ENCODE measurements at regions not wholly inside any gene's neighbourhood (a gene's known extent, or its start where the extent isn't known, plus 50 kb on each side); places are given as distances from the start of the nearest gene placed in this dataset.

DNA sequence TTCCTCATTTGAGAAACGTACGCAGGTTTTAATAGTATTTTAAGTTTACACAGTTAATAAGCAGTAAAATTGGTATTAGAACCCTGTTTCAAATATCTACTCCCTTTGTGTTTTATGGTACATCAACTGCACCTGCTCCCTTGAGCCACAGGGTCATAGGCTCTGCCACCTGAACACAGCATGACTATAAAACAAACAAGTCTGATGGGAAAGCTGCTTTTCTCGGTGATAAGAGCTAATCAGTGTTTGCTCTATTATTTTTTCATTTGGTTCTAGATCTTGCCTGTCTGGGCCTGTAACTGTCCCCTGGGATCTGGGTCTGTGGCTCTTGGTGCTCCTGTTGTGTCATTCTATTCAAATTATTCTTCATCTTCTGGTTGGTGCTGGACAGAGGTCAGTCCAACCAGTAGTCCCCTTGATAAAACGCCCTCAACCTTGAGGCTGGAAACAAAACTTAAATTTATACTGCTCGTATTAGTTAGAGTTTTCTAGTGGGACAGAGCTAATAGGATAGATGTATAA is 314.8 kb upstream of the LRP1B start:
- DNase-seq (ENCODE audit: low read depth): no peak
- TF ChIP-seq, protein P1, sequence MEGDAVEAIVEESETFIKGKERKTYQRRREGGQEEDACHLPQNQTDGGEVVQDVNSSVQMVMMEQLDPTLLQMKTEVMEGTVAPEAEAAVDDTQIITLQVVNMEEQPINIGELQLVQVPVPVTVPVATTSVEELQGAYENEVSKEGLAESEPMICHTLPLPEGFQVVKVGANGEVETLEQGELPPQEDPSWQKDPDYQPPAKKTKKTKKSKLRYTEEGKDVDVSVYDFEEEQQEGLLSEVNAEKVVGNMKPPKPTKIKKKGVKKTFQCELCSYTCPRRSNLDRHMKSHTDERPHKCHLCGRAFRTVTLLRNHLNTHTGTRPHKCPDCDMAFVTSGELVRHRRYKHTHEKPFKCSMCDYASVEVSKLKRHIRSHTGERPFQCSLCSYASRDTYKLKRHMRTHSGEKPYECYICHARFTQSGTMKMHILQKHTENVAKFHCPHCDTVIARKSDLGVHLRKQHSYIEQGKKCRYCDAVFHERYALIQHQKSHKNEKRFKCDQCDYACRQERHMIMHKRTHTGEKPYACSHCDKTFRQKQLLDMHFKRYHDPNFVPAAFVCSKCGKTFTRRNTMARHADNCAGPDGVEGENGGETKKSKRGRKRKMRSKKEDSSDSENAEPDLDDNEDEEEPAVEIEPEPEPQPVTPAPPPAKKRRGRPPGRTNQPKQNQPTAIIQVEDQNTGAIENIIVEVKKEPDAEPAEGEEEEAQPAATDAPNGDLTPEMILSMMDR (IDR thresholded peaks at IDR 0.05; ENCODE audit: low read length, missing control alignments): no peak
- no peak overlapping the region for H3K4me3 ChIP-seq (replicated peaks; ENCODE audit: low read depth, low read length)

DNA sequence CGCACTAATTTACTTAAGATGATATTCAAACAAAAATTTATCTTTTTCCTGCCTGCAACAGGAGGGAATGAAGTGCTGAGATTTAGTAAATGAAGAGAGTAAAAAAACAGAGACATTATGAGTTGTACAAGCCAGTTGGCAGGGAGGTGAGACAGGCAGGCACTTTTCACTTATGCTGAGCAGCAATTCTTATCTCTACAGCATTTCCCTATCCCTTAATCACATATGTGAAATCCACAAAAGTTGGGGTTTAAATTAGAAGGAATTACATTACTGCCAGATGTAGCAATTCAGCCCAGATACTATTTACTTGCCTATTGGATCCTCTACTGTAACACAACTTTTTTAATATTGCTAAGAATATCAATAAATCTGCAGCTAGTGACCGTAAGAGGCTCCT is 314.2 kb upstream of the LRP1B start:
- H3K4me3 ChIP-seq (replicated peaks; ENCODE audit: low read depth, low read length): no peak overlapping the region
- TF ChIP-seq, protein P1 (IDR thresholded peaks at IDR 0.05; ENCODE audit: low read length, missing control alignments): no peak
- DNase-seq (ENCODE audit: low read depth): no peak

DNA sequence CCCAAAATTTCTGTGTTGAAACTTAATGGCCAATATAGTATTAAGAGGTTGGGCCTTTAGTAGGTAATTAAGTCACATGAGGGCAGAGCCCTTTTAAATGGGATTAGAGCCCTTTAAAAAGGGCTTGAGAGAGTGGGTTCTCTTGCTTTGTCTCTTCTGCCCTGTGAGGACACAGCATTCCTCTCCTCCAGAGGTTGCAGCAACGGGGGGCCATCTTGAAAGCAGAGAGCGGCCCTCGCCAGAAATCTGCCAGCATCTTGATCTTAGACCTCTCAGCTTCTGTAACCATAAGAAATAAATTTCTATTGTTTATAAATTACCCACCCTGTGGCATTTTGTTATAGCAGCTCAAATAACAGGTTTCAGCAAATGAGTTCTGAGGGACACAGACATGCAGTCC is 305.0 kb upstream of the LRP1B start:
- H3K4me3 ChIP-seq (replicated peaks; ENCODE audit: low read depth, low read length): no peak overlapping the region
- TF ChIP-seq, protein P1 (IDR thresholded peaks at IDR 0.05; ENCODE audit: low read length, missing control alignments): no peak
- DNase-seq (ENCODE audit: low read depth): no peak

DNA sequence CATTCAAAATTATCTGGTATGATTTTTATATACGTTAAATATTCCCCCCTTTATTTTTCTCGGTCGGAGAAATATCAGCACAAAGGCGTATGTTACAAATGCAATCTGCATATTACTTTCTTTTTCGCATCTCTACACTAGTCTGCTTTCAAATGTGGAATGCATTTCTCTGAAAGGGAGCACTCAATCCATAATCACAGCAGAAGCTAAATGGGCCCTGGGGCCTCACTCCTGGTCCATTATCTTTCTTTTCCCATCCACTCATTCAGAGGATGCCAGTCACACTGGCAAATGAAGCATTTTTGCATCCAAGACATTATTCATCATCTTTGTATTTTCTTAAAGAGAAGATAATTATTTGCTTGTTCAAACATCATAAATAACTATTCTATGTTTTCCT is 295.2 kb upstream of the LRP1B start:
- TF ChIP-seq, protein P1 (IDR thresholded peaks at IDR 0.05; ENCODE audit: low read length, missing control alignments): no peak
- no peak for DNase-seq (ENCODE audit: low read depth)
- no peak overlapping the region for H3K4me3 ChIP-seq (replicated peaks; ENCODE audit: low read depth, low read length)

DNA sequence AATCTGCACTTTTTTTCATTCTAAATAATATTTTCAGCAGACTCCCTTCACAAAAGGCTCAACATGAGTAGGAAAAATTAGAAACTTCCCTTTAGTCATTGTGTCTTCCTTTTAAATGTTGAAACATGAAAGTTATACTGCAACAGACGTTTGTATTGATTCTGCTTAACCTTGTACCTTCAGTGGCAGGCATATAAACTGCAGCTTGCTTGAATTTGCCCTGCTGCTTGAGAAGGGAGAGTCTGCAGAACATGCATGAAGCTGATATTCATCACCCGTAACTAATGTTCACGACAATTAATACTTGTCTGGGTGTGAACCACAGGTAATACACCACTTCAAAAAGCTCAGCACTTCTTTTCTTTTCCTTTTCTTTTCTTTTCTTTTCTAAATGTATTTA is 294.7 kb upstream of the LRP1B start:
- DNase-seq (ENCODE audit: low read depth): no peak
- no peak overlapping the region for H3K4me3 ChIP-seq (replicated peaks; ENCODE audit: low read depth, low read length)
- TF ChIP-seq, protein P1 (IDR thresholded peaks at IDR 0.05; ENCODE audit: low read length, missing control alignments): no peak

DNA sequence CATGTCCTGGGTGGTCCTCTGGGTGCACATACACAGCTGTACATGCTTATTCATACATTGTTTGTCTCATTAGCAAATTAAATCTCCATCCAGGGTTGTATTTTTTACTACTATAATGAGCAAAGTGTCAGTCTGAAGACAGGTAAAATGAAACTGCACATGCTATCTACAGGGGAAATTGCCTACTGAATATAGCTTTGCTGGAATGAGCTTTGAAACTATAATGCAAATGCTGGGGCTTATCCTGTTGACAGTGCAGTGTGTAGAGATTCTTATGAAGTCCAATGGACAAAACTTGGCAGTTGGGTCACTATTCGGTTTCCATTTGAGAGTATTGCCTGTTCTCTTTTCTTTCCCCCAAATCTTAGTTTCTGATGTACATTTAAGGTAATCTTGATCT is 292.8 kb upstream of the LRP1B start:
- no peak for DNase-seq (ENCODE audit: low read depth)
- TF ChIP-seq, protein P1 (IDR thresholded peaks at IDR 0.05; ENCODE audit: low read length, missing control alignments): no peak

DNA sequence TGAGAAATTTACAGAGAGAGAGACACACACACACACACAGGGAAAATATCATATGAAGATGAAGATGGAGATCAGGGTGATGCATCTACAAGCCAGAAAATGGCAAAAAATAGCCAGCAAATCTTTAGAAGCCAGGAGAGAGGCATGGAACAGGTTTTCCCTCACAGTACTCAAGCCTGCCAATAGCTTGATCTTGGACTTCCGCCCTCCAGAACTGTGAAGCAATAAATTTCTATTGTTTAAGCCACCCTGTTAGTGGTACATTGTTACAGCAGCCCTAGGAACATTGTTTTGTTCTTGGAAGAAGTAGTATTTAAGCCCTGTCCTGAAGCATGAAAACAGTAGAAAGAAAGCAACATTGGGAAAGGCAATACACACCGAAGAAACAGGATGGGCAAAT is 292.0 kb upstream of the LRP1B start:
- DNase-seq (ENCODE audit: low read depth): no peak
- TF ChIP-seq, protein P1 (IDR thresholded peaks at IDR 0.05; ENCODE audit: low read length, missing control alignments): no peak
- H3K4me3 ChIP-seq (replicated peaks; ENCODE audit: low read depth, low read length): no peak overlapping the region

More for the DNA sequence above, 292.8 kb upstream of the LRP1B start:
- no peak overlapping the region for H3K4me3 ChIP-seq (replicated peaks; ENCODE audit: low read depth, low read length)

Data from fibroblast of pulmonary artery (primary cell).